Ureter (tissue), 1 donor: ENCODE measurements at regions not wholly inside any gene's neighbourhood (a gene's known extent, or its start where the extent isn't known, plus 50 kb on each side); places are given as distances from the start of the nearest gene placed in this dataset.

Source experiments
- DNase-seq: peaks from one replicate; pipeline ENCODE4 v3.0.0-alpha.2; 2020; ENCODE audit warnings: low spot score
- donor health status: DM: yes; HTN: yes; CAD: no.

GRCh38 chr6:14274546-14275492 is 157.2 kb downstream of the CD83 start:
- DNase-seq = peak; percentile 80

- DNase-seq = peak; percentile 65
Observed at GRCh38 chr6:14275493-14275851, 157.9 kb downstream of the CD83 start.

GRCh38 chr6:14276071-14276470 is 158.5 kb downstream of the CD83 start:
- no peak for DNase-seq

- no peak for DNase-seq
Observed at GRCh38 chr6:14276667-14277404, 159.3 kb downstream of the CD83 start.

GRCh38 chr6:14277405-14277930 is 159.9 kb downstream of the CD83 start:
- no peak for DNase-seq

- DNase-seq = no peak
Observed at GRCh38 chr6:14278006-14278405, 160.4 kb downstream of the CD83 start.

GRCh38 chr6:14278446-14278845 is 160.9 kb downstream of the CD83 start:
- no peak for DNase-seq

- no peak for DNase-seq
Observed at GRCh38 chr6:14280006-14280510, 162.5 kb downstream of the CD83 start.

GRCh38 chr6:14280766-14281293 is 163.3 kb downstream of the CD83 start:
- no peak for DNase-seq

- no peak for DNase-seq
Observed at GRCh38 chr6:14281811-14282660, 164.5 kb downstream of the CD83 start.

GRCh38 chr6:14282854-14283505 is 165.4 kb downstream of the CD83 start:
- no peak for DNase-seq

- DNase-seq = no peak
Observed at GRCh38 chr6:14283600-14284235, 166.1 kb downstream of the CD83 start.

GRCh38 chr6:14284969-14285590 is 167.5 kb downstream of the CD83 start:
- no peak for DNase-seq

- DNase-seq = no peak
Observed at GRCh38 chr6:14286144-14286543, 168.6 kb downstream of the CD83 start.

GRCh38 chr6:14286634-14287428 is 169.3 kb downstream of the CD83 start:
- DNase-seq = no peak

GRCh38 chr6:14287707-14288106 is 170.1 kb downstream of the CD83 start:
- DNase-seq = no peak

GRCh38 chr6:14288910-14289309 is 171.3 kb downstream of the CD83 start:
- no peak for DNase-seq

GRCh38 chr6:14290041-14290771 is 172.6 kb downstream of the CD83 start:
- DNase-seq = no peak
